ENCODE measurements at regions not wholly inside any gene's neighbourhood (a gene's known extent, or its start where the extent isn't known, plus 50 kb on each side); places are given as distances from the start of the nearest gene placed in this dataset.
A peak's percentile ranks its signal among the peaks of the same experiment; 100 is the strongest.

DNA sequence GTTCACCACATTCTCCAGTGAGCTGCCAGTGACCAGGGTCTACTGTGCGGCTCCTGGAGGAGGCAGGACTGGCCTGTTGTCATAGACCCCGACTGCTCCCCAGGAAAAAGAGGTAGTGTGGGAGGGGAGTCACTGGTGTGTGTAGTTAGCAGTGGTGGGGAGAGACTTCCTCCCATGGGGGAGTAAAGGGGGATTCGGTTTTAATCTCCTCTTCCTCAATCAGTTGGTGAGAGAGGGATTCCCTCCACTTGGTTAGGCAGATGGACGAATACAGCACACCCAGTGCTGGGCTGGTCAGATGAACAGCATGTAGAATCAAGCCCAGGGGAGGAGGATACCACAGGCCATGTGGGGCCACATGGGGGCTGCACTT is 207.6 kb upstream of the S1PR3 start:
- H3K27ac Mint-ChIP-seq: 0 out of 7 replicates have a peak overlapping the region, but pooled peaks of 1 of the 3 experiments have one; percentile 68
- no peaks in the 10 kb centered on the region for H3K27me3 ChIP-seq (ENCODE audit: insufficient read depth, low read length)
- H4K8ac ChIP-seq (replicated peaks; ENCODE audit: insufficient read length, low read depth, low read length): no peak overlapping the region

More for the DNA sequence above, 207.6 kb upstream of the S1PR3 start:
- Mint-ChIP-seq H3K36me3 (ENCODE audit: insufficient read depth in 1 of 3, low read depth in 3 of 3) (no peaks in the 10 kb centered on the region; a peak in 1 of 7 replicates), H3K9me3 (no peaks in the 10 kb centered on the region), H3K27me3 (ENCODE audit: low read depth) (peaks cover 2% of the 10 kb centered on the region; the same call in 1 of the 2 replicates), H3K4me3 (no peak overlapping the region), H3K4me1 (peaks cover 18 to 26% of the 10 kb centered on the region in 2 experiments)
- H3K18ac ChIP-seq (ENCODE audit: insufficient read length, low read depth, low read length): no peak overlapping the region
- no peak overlapping the region for H2AK5ac ChIP-seq (ENCODE audit: insufficient read length, low read length)
- no peak overlapping the region for H3K56ac ChIP-seq (ENCODE audit: insufficient read length, low read depth, low read length)
- no peak overlapping the region for H2BK120ac ChIP-seq (ENCODE audit: low read depth, low read length, poor library complexity, severe bottlenecking)
- no peak overlapping the region for H3K27ac ChIP-seq (ENCODE audit: insufficient read length, low read depth, low read length)
- H2BK5ac ChIP-seq (ENCODE audit: insufficient read length, low read length): no peak overlapping the region
- DNase-seq: no peak
- no peaks in the 10 kb centered on the region for H3K79me1 ChIP-seq (ENCODE audit: insufficient read depth, low read depth, low read length, poor library complexity, severe bottlenecking)
- no peak overlapping the region for H3K4ac ChIP-seq (ENCODE audit: low read depth, low read length)
- no peak overlapping the region for H3K4me2 ChIP-seq (ENCODE audit: insufficient read depth, insufficient read length, low read length)
- H3K23ac ChIP-seq (ENCODE audit: insufficient read length, low read depth, low read length): no peak overlapping the region
- no peak overlapping the region for H2AFZ ChIP-seq (ENCODE audit: low read length)
- no CpG with 5 or more reads among the region's 4 CpGs for WGBS (ENCODE audit: extremely low coverage, insufficient read length, low lambda C conversion rate)
- H2BK15ac ChIP-seq (ENCODE audit: low read depth, low read length): no peak overlapping the region
- no peak overlapping the region for H2BK20ac ChIP-seq (ENCODE audit: low read depth, low read length, poor library complexity, severe bottlenecking)
- H3K9me3 ChIP-seq (ENCODE audit: control insufficient read depth, low read depth, low read length): no peaks in the 10 kb centered on the region
- H3K4me1 ChIP-seq (ENCODE audit: insufficient read depth, low read length): no peaks in the 10 kb centered on the region; the same call in 1 of the 2 replicates
- H4K91ac ChIP-seq (ENCODE audit: insufficient read length, low read depth, low read length): no peak overlapping the region
- H2BK12ac ChIP-seq (ENCODE audit: insufficient read length, low read depth, low read length): no peak overlapping the region
- no peak overlapping the region for H3K14ac ChIP-seq (ENCODE audit: insufficient read depth, low read length)
- no peak overlapping the region for H3K9ac ChIP-seq (ENCODE audit: extremely low read depth, insufficient read length, low read length)
- no peaks in the 10 kb centered on the region for H4K20me1 ChIP-seq (ENCODE audit: control insufficient read depth, insufficient read depth, insufficient read length)
- TF ChIP-seq CTCF (conservative IDR thresholded peaks at IDR 0.05): no peak
- H3T11ph ChIP-seq (ENCODE audit: low read length): no peak overlapping the region
- H3K79me2 ChIP-seq (ENCODE audit: insufficient read depth, low read length): no peaks in the 10 kb centered on the region
- H3K23me2 ChIP-seq (ENCODE audit: insufficient read length, low read depth, low read length, poor library complexity, severe bottlenecking): no peaks in the 10 kb centered on the region
- no peak overlapping the region for H4K5ac ChIP-seq (ENCODE audit: insufficient read length, low read depth, low read length)

All from H9 (cell line).